ENCODE measurements at regions not wholly inside any gene's neighbourhood (a gene's known extent, or its start where the extent isn't known, plus 50 kb on each side); places are given as distances from the start of the nearest gene placed in this dataset.
"Not testable (repeated sequence)": the region's sequence is repeated elsewhere in the genome, so short reads cannot be mapped to it uniquely, and the experiment has no call there.

- peak; percentile 40 for DNase-seq (ENCODE audit: low read depth)
Observed at GRCh38 chrX:45596188-45596808, 395.6 kb upstream of the DIPK2B start.

GRCh38 chrX:45592101-45592500 is 391.4 kb upstream of the DIPK2B start:
- DNase-seq (ENCODE audit: low read depth) = peak; percentile 19

GRCh38 chrX:45591650-45592049 is 391.0 kb upstream of the DIPK2B start:
- DNase-seq (ENCODE audit: low read depth) = no peak

- no peak for DNase-seq (ENCODE audit: low read depth)
Observed at GRCh38 chrX:45584717-45585116, 384.0 kb upstream of the DIPK2B start.

GRCh38 chrX:45577361-45577760 is 376.7 kb upstream of the DIPK2B start:
- DNase-seq (ENCODE audit: low read depth) = no peak

GRCh38 chrX:45571453-45571852 is 370.8 kb upstream of the DIPK2B start:
- no peak for DNase-seq (ENCODE audit: low read depth)

GRCh38 chrX:45566456-45566855 is 365.8 kb upstream of the DIPK2B start:
- no peak for DNase-seq (ENCODE audit: low read depth)

- DNase-seq (ENCODE audit: low read depth) = peak; percentile 5
Observed at GRCh38 chrX:45557387-45557786, 356.7 kb upstream of the DIPK2B start.

GRCh38 chrX:45554736-45555135 is 354.1 kb upstream of the DIPK2B start:
- no peak for DNase-seq (ENCODE audit: low read depth)

GRCh38 chrX:45553417-45553816 is 352.7 kb upstream of the DIPK2B start:
- DNase-seq (ENCODE audit: low read depth) = no peak

- DNase-seq (ENCODE audit: low read depth) = not testable (repeated sequence)
Observed at GRCh38 chrX:45546697-45547096, 346.0 kb upstream of the DIPK2B start.

- no peak for DNase-seq (ENCODE audit: low read depth)
Observed at GRCh38 chrX:45540181-45540580, 339.5 kb upstream of the DIPK2B start.

- DNase-seq (ENCODE audit: low read depth) = no peak
Observed at GRCh38 chrX:45537936-45538335, 337.3 kb upstream of the DIPK2B start.

- no peak for DNase-seq (ENCODE audit: low read depth)
Observed at GRCh38 chrX:45527834-45528233, 327.2 kb upstream of the DIPK2B start.

- DNase-seq (ENCODE audit: low read depth) = no peak
Observed at GRCh38 chrX:45524805-45525204, 324.1 kb upstream of the DIPK2B start.

GRCh38 chrX:45524296-45524695 is 323.6 kb upstream of the DIPK2B start:
- no peak for DNase-seq (ENCODE audit: low read depth)

- DNase-seq (ENCODE audit: low read depth) = no peak
Observed at GRCh38 chrX:45518552-45518951, 317.9 kb upstream of the DIPK2B start.

GRCh38 chrX:45517090-45517973 is 316.7 kb upstream of the DIPK2B start:
- peak; percentile 81 for DNase-seq (ENCODE audit: low read depth)

- peak; percentile 94 for DNase-seq (ENCODE audit: low read depth)
Observed at GRCh38 chrX:45515262-45516215, 314.9 kb upstream of the DIPK2B start.

- no peak for DNase-seq (ENCODE audit: low read depth)
Observed at GRCh38 chrX:45513042-45513441, 312.4 kb upstream of the DIPK2B start.

- DNase-seq (ENCODE audit: low read depth) = no peak
Observed at GRCh38 chrX:45508454-45508853, 307.8 kb upstream of the DIPK2B start.

- no peak for DNase-seq (ENCODE audit: low read depth)
Observed at GRCh38 chrX:45506149-45506730, 305.6 kb upstream of the DIPK2B start.

All from renal cortical epithelial cell (primary cell).